MM.1S (cell line): ENCODE measurements at regions not wholly inside any gene's neighbourhood (a gene's known extent, or its start where the extent isn't known, plus 50 kb on each side); places are given as distances from the start of the nearest gene placed in this dataset.

Source experiments
- CTCF ChIP-seq: fragments of 300-600 bp; sonication (generic); IDR thresholded peaks from 2 replicates; pipeline ENCODE4 v1.5.1; 2016; ENCODE audit warnings: antibody characterized with exemption, low read length, mixed read lengths
- EZH2 ChIP-seq: fragments of 300-600 bp; sonication (generic); optimal IDR thresholded peaks from 2 replicates; pipeline ENCODE3; 2017; ENCODE audit warnings: low read depth, mild to moderate bottlenecking, antibody characterized with exemption, low read length, mixed read lengths
- EZH2phosphoT487 ChIP-seq: fragments of 300-600 bp; sonication (generic); IDR thresholded peaks from 2 replicates; pipeline ENCODE4 v1.6.1; 2018; ENCODE audit warnings: antibody characterized with exemption, low read length

- TF ChIP-seq CTCF (peak; percentile 12; the same call in 1 of the 2 replicates), EZH2phosphoT487 (no peak), EZH2 (no peak)
These were observed 545.4 kb downstream of the SUCLA2 start for GRCh38 chr13:47455626-47456025.
